WTC11 (cell line): ENCODE measurements at regions not wholly inside any gene's neighbourhood (a gene's known extent, or its start where the extent isn't known, plus 50 kb on each side); places are given as distances from the start of the nearest gene placed in this dataset.

Source experiments
- TEAD1 ChIP-seq: sonication (generic); formaldehyde crosslinking; IDR thresholded peaks from 2 replicates; pipeline ENCODE4 v1.8.0; 2022; ENCODE audit warnings: mild to moderate bottlenecking, missing genetic modification reagents
- TEAD4 ChIP-seq: sonication (generic); formaldehyde crosslinking; IDR thresholded peaks from 2 replicates; pipeline ENCODE4 v1.8.0; 2022; ENCODE audit warnings: mild to moderate bottlenecking, missing genetic modification reagents
- ZNF232 ChIP-seq: sonication (generic); formaldehyde crosslinking; IDR thresholded peaks from 2 replicates; pipeline ENCODE4 v1.8.0; 2022; ENCODE audit warnings: mild to moderate bottlenecking, missing genetic modification reagents

GRCh38 chr9:80635065-80635464 is 1054.3 kb downstream of the TLE1 start:
- TF ChIP-seq TEAD4 (no peak), TEAD1 (CRISPR knock-in tag) (no peak), ZNF232 (CRISPR knock-in tag) (no peak)
